HUES48 (cell line): ENCODE measurements at regions not wholly inside any gene's neighbourhood (a gene's known extent, or its start where the extent isn't known, plus 50 kb on each side); places are given as distances from the start of the nearest gene placed in this dataset.

ENCODE experiments used
- H3K27ac ChIP-seq: one replicate; pipeline ENCODE4 v1.7.0; 2013; ENCODE audit warnings: low read depth, low read length, inconsistent platforms
- H3K27me3 ChIP-seq: 2 replicates; pipeline ENCODE4 v1.6.1; 2013; ENCODE audit warnings: mild to moderate bottlenecking, low read length; ENCODE audit not compliant: control insufficient read depth, insufficient read depth
- H3K36me3 ChIP-seq: 2 replicates; pipeline ENCODE4 v1.6.1; 2013; ENCODE audit warnings: low read length; ENCODE audit not compliant: control insufficient read depth, insufficient read depth
- H3K4me1 ChIP-seq: 2 replicates; pipeline ENCODE4 v1.6.1; 2013; ENCODE audit warnings: mild to moderate bottlenecking, low read length; ENCODE audit not compliant: control insufficient read depth, insufficient read depth
- H3K4me3 ChIP-seq: 2 replicates; pipeline ENCODE4 v1.5.1; 2013; ENCODE audit warnings: mild to moderate bottlenecking, low read depth, low read length
- H3K9ac ChIP-seq: 2 replicates; pipeline ENCODE4 v1.6.1; 2013; ENCODE audit warnings: mild to moderate bottlenecking, low read depth, low read length, moderate library complexity
- H3K9me3 ChIP-seq: 2 replicates; pipeline ENCODE4 v1.6.1; 2013; ENCODE audit warnings: low read length; ENCODE audit not compliant: control insufficient read depth, insufficient read depth

DNA sequence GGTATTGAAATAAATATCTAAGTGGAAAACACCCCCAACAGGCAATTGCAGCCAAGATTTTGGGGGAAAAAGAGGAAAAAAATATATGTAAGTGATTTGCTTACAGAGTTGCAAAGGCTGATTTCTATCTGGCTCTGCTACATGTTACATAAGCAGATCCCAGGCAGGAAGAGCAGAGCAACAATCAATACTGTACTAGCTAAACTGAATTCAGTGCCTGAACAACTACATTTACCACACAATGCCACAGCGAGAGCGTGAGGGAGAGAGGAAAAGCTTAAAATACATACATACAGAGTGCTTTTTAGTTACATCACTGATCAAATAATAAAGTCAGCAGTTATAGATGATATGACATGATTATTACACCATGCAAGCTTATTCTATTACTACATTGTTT lies 665.6 kb upstream of the ARGLU1 start:
- Histone ChIP-seq H3K36me3 (no peaks in the 10 kb centered on the region), H3K4me3 (no peak overlapping the region), H3K27ac (no peak overlapping the region), H3K9ac (no peak overlapping the region), H3K9me3 (no peaks in the 10 kb centered on the region), H3K4me1 (no peaks in the 10 kb centered on the region), H3K27me3 (no peaks in the 10 kb centered on the region)

DNA sequence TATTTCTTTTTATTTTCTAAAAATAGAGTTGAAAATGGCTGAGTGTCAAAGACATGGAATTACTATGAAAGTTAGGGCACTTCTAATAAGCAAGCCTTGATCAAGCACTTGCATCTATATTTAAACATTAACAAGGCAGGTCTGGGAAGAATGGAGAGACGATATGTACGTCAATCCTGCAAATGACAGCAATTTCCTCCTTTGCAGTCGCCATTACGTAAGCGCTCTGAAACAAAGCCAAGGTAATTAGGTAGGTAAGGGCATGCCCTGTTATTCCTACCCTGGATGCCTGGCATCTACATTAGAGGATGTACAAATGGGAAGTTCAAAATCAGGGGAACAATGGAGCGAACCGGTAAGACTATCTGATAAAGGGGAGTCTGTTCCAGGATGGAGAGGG lies 664.0 kb upstream of the ARGLU1 start:
- no peaks in the 10 kb centered on the region for H3K9me3 ChIP-seq
- H3K27me3 ChIP-seq = no peaks in the 10 kb centered on the region
- no peaks in the 10 kb centered on the region for H3K36me3 ChIP-seq
- no peak overlapping the region for H3K4me3 ChIP-seq
- H3K4me1 ChIP-seq = no peaks in the 10 kb centered on the region
- no peak overlapping the region for H3K9ac ChIP-seq
- no peak overlapping the region for H3K27ac ChIP-seq

DNA sequence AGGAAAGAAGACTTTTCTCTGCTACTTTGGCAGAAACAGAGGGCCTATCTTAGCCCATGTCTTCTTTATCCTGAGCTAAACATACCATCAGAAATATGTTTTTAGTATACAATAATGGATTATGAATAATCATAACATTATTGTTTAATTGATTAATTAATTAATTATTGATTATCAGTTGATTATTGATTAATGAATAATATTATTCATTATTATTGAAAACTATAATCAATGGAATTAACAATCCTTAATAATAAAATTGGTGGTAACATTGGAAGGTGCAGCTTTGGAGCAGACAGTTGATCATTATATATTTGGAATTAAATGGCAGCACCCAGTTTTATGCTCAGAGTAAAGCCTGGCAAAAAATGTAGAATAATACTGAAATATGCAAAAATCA lies 655.9 kb upstream of the ARGLU1 start:
- no peaks in the 10 kb centered on the region for H3K27me3 ChIP-seq
- no peaks in the 10 kb centered on the region for H3K9me3 ChIP-seq
- H3K9ac ChIP-seq = no peak overlapping the region
- H3K27ac ChIP-seq = no peak overlapping the region
- H3K4me1 ChIP-seq = peaks cover 14% of the 10 kb centered on the region
- no peak overlapping the region for H3K4me3 ChIP-seq
- H3K36me3 ChIP-seq = no peaks in the 10 kb centered on the region

- Histone ChIP-seq H3K9me3 (no peaks in the 10 kb centered on the region), H3K4me3 (no peak overlapping the region), H3K9ac (no peak overlapping the region), H3K27ac (no peak overlapping the region), H3K4me1 (peaks cover 14% of the 10 kb centered on the region), H3K27me3 (no peaks in the 10 kb centered on the region), H3K36me3 (no peaks in the 10 kb centered on the region)
Observed at GRCh38 chr13:107222597-107222996, 654.7 kb upstream of the ARGLU1 start.

DNA sequence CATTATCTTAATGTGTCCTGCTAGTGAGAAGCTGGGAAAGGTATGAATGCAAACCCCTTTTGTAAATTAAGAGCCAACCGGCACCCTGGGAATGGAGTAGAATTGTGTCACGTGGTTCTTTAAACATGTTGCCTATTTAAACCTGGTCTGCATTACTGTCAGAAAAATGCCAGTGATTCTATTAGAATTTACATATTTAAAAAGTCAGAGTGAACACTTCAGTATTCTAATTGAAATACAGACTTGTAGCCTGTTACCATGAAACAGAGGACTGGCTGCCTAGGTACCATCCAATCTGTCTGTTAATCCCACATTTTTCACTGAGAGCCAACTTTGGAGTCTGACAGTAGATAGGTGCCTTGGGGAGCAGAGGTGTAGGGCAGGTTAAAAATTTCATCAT lies 652.3 kb upstream of the ARGLU1 start:
- Histone ChIP-seq H3K27ac (no peak overlapping the region), H3K4me3 (no peak overlapping the region), H3K9me3 (no peaks in the 10 kb centered on the region), H3K36me3 (no peaks in the 10 kb centered on the region), H3K9ac (no peak overlapping the region), H3K27me3 (no peaks in the 10 kb centered on the region), H3K4me1 (peaks cover 14% of the 10 kb centered on the region)

DNA sequence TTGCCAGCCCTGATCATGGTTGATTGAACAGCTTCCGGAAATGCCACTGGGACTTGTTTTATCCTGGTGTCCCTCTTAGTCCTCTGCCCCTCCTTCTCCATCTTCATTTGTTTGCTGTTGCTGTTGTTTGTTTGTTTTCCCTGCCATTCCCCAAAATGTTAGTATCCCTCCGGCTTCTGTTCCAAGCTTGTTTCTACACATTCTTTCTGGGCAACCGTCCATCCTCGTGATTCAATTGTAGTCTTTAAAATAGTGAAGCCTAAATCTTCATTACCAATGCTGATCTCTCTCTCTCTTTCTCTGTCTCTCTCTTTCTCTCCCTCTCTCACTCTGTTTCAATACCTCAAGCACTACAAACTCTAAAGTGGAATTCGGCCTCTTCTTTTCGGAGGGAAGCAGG lies 649.3 kb upstream of the ARGLU1 start:
- Histone ChIP-seq H3K9ac (no peak overlapping the region), H3K27ac (no peak overlapping the region), H3K27me3 (no peaks in the 10 kb centered on the region), H3K4me1 (peaks cover 11% of the 10 kb centered on the region), H3K36me3 (no peaks in the 10 kb centered on the region), H3K4me3 (no peak overlapping the region), H3K9me3 (no peaks in the 10 kb centered on the region)

DNA sequence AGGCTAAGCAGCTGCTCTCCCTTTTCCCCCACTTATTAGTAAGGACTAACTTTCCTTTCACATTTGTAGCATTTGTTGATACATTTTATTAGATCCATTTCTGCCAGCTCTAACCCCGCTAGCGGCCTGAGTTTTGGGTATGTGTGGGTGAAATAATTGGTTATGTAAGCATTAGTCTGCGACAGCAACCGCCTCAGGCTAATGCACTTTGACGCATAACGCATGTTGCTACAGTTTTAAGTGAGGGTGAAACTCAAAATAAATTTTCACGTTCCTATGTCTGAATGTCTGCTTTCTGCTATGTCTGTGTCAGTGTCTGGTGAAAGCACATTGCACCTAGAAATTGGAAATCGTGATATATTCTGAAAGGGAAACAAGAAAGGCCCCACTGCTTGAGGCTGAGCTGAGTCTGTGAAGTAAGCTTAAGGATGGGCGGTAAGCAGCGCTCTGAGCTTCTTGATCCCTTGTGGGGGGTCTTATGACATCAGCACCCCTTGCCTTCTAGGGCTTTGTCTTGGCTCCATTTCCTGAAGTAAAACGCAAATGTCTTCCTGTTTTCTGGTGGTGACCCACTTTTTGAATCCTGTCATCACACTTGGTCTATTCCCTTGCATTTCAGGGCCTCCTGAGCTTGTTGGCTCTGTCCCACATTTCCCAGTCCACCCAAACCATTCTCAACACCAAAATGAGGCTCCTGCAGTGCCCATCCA lies 648.3 kb upstream of the ARGLU1 start:
- no peak overlapping the region for H3K4me3 ChIP-seq
- no peaks in the 10 kb centered on the region for H3K9me3 ChIP-seq
- no peak overlapping the region for H3K27ac ChIP-seq
- H3K36me3 ChIP-seq = no peaks in the 10 kb centered on the region
- H3K4me1 ChIP-seq = peaks cover 9% of the 10 kb centered on the region
- H3K9ac ChIP-seq = no peak overlapping the region
- H3K27me3 ChIP-seq = no peaks in the 10 kb centered on the region

- H3K4me1 ChIP-seq = no peaks in the 10 kb centered on the region
- H3K4me3 ChIP-seq = no peak overlapping the region
- no peaks in the 10 kb centered on the region for H3K27me3 ChIP-seq
- H3K27ac ChIP-seq = no peak overlapping the region
- no peak overlapping the region for H3K9ac ChIP-seq
- no peaks in the 10 kb centered on the region for H3K36me3 ChIP-seq
- no peaks in the 10 kb centered on the region for H3K9me3 ChIP-seq
Observed at GRCh38 chr13:107211073-107211472, 643.1 kb upstream of the ARGLU1 start.

DNA sequence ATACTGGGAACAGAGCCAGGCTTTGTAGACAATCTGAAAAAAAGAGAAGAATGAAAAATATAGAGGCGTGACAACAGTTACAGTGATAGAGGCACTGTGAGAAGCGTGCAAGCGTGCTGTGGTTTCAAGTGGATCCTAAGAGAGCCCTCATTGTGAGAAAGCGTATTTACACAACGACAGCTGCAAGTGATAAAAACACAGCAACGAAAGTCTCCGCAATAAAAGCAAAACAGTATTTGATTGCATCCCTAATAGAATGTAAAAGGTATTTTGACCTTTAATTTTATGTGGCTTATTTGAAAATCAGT lies 642.7 kb upstream of the ARGLU1 start:
- Histone ChIP-seq H3K36me3 (no peaks in the 10 kb centered on the region), H3K9me3 (no peaks in the 10 kb centered on the region), H3K9ac (no peak overlapping the region), H3K4me3 (no peak overlapping the region), H3K4me1 (no peaks in the 10 kb centered on the region), H3K27me3 (no peaks in the 10 kb centered on the region), H3K27ac (no peak overlapping the region)

- no peak overlapping the region for H3K27ac ChIP-seq
- H3K36me3 ChIP-seq = no peaks in the 10 kb centered on the region
- H3K4me1 ChIP-seq = no peaks in the 10 kb centered on the region
- H3K9ac ChIP-seq = no peak overlapping the region
- no peaks in the 10 kb centered on the region for H3K9me3 ChIP-seq
- no peak overlapping the region for H3K4me3 ChIP-seq
- H3K27me3 ChIP-seq = no peaks in the 10 kb centered on the region
Observed at GRCh38 chr13:107209824-107210722, 642.1 kb upstream of the ARGLU1 start.

DNA sequence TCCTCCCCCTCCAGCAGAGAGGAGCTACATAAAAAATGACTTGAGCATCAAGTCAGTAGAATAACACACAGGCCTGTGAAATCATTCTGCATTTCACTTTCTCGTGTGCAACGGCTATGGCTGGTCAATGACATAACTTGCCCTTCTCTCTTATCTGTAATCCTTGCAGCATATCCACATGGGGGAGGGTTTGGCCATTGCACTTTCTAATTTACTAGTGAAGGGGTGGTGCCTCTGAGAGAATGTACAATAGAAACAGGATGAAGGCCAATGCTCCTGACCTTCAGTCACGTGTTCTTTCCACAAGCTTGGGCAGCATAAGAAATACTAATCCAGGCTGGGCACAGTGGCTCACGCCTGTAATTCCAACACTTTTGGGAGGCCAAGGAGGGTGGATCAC lies 641.0 kb upstream of the ARGLU1 start:
- Histone ChIP-seq H3K27me3 (no peaks in the 10 kb centered on the region), H3K36me3 (no peaks in the 10 kb centered on the region), H3K9me3 (no peaks in the 10 kb centered on the region), H3K27ac (no peak overlapping the region), H3K9ac (no peak overlapping the region), H3K4me1 (no peaks in the 10 kb centered on the region), H3K4me3 (no peak overlapping the region)
